ENCODE measurements at regions not wholly inside any gene's neighbourhood (a gene's known extent, or its start where the extent isn't known, plus 50 kb on each side); places are given as distances from the start of the nearest gene placed in this dataset.

DNA sequence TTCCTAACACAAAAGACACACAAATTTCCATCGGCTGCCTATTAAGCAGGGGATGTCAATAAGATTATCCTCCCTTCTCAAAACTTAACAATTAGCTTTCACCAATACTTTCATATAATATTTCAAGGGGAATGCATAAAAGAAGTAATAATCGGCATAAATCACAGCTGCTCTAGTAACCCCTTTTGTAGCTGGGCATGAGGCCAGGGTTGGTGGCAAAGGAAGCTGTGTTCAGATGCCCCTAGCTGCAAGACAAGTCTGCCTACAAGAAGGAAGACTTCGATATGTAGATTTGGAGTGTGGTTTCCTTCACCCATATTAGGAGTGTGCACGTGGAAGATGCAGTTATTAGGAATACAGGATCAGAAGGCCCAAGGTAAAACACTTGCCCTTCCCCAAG lies 156.9 kb upstream of the SSTR4 start:
- intact Hi-C loops (cut with DNase I): no loop called here
- 88 to 93% (median 91%) methylated on average over 4 of the region's 4 CpGs for WGBS, 4 donors
- peaks cover 0 to 4% (median 0%) of the 10 kb centered on the region in 12 donors for H3K9me3 ChIP-seq
- H3K27me3 ChIP-seq: no peaks in the 10 kb centered on the region
- no peak overlapping the region for H3K27ac ChIP-seq
- H3K4me1 ChIP-seq: no peaks in the 10 kb centered on the region
- ATAC-seq: no peak
- no peak overlapping the region for H3K4me3 ChIP-seq
- H3K36me3 ChIP-seq: no peaks in the 10 kb centered on the region
- DNase-seq: no peak
- TF ChIP-seq POLR2A (IDR thresholded peaks at IDR 0.05): no peak
- TF ChIP-seq, protein P1, sequence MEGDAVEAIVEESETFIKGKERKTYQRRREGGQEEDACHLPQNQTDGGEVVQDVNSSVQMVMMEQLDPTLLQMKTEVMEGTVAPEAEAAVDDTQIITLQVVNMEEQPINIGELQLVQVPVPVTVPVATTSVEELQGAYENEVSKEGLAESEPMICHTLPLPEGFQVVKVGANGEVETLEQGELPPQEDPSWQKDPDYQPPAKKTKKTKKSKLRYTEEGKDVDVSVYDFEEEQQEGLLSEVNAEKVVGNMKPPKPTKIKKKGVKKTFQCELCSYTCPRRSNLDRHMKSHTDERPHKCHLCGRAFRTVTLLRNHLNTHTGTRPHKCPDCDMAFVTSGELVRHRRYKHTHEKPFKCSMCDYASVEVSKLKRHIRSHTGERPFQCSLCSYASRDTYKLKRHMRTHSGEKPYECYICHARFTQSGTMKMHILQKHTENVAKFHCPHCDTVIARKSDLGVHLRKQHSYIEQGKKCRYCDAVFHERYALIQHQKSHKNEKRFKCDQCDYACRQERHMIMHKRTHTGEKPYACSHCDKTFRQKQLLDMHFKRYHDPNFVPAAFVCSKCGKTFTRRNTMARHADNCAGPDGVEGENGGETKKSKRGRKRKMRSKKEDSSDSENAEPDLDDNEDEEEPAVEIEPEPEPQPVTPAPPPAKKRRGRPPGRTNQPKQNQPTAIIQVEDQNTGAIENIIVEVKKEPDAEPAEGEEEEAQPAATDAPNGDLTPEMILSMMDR (IDR thresholded peaks at IDR 0.05): no peak

DNA sequence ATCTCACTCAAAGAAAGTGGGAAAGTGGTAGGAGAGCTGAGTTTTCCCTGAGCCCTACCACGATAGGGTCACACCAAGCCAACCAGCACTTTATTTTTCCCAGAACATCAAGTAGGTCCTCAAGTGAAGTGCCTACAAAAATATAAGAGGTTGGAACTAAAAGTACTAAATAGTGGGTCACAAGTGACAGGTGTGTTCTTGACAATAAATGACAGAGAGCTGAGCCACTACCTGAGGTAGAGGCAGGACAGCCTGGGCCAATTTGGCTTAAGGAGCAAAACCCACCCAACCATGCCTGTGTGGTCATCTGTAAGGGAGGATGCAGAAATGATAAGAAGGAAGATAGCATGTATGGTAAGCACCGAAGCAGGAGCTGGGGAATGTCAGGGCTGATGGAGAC lies 154.8 kb upstream of the SSTR4 start:
- intact Hi-C loops (cut with DNase I): no loop called here
- no peak overlapping the region for H3K4me3 ChIP-seq
- H3K4me1 ChIP-seq: no peaks in the 10 kb centered on the region
- no peak overlapping the region for H3K27ac ChIP-seq
- H3K9me3 ChIP-seq: peaks cover 0 to 12% (median 0%) of the 10 kb centered on the region in 12 donors
- DNase-seq: no peak
- H3K27me3 ChIP-seq: no peaks in the 10 kb centered on the region
- no peaks in the 10 kb centered on the region for H3K36me3 ChIP-seq
- no peak for TF ChIP-seq POLR2A (IDR thresholded peaks at IDR 0.05)
- TF ChIP-seq, protein P1 (IDR thresholded peaks at IDR 0.05): no peak
- 71 to 77% (median 74%) methylated on average over 2 of the region's 2 CpGs for WGBS, 4 donors
- ATAC-seq: no peak

DNA sequence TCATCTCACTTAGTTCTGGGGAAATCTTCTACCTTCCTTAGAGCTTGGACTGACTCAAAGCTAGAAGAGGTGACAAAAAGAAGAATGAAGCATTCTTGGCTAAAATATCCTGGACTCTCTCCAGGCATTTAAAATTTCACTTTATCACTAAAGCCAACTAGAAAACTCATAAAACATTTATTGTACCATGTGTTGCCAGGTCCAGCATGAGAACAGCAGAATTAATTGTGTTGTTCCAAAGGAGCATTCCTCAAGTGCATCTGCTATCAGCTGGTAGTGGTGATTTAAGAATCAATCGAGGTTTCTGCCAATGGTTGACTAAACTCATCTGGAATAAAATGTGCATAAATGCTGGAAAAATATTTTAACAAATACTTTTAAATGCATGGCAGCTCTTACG lies 147.3 kb upstream of the SSTR4 start:
- ATAC-seq: no peak
- no peak for DNase-seq
- H3K27me3 ChIP-seq: peaks cover 0 to 7% (median 0%) of the 10 kb centered on the region in 9 donors
- TF ChIP-seq, protein P1 (IDR thresholded peaks at IDR 0.05): no peak
- TF ChIP-seq POLR2A (IDR thresholded peaks at IDR 0.05): no peak
- WGBS, 4 donors: 36 to 55% (median 39%) methylated on average over 2 of the region's 2 CpGs
- no peaks in the 10 kb centered on the region for H3K4me1 ChIP-seq
- H3K36me3 ChIP-seq: no peaks in the 10 kb centered on the region
- H3K27ac ChIP-seq: no peak overlapping the region
- intact Hi-C loops (cut with DNase I): no loop called here
- peaks cover 0 to 18% (median 0%) of the 10 kb centered on the region in 12 donors for H3K9me3 ChIP-seq
- no peak overlapping the region for H3K4me3 ChIP-seq

DNA sequence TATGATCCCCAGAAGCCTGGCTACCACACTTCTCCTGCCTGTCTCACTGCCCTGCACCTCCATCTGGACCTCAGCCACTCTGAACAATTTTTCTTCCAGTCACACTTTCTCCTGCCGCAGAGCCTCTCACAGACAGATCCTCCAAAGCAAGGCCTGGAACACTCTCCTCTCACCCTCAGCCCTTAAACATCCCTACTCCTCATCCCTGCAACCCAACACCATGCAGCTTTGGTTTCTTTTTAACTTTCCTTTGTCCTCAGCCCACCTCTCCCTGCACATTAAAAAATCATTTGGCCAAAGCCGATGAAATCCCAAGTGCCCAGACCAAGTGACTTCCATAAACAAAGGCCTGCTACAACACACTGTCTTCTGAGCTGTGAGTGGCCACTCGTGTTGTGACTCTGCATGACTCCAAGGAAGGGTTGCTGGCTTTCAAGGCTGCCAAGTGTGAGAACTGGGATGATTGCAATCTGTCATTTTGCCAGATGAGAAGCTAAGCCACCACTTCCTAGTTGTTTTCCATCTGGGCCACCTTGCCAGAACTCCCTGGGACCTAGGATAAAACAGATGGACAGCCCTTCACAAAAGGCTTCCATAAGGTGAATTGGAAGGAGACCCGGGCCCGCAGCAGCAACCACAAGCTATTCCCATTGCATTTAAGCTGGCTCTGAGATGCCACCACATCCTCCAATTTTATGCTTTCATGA lies 144.4 kb upstream of the SSTR4 start:
- Histone ChIP-seq H3K27me3 (peaks cover 0 to 7% (median 0%) of the 10 kb centered on the region in 9 donors), H3K4me1 (no peaks in the 10 kb centered on the region), H3K4me3 (no peak overlapping the region), H3K9me3 (peaks cover 0 to 7% (median 0%) of the 10 kb centered on the region in 12 donors), H3K27ac (no peak overlapping the region), H3K36me3 (no peaks in the 10 kb centered on the region)
- WGBS, 4 donors: 59 to 75% (median 68%) methylated on average over 5 of the region's 5 CpGs
- ATAC-seq: peak in 1 of 4 donors; percentile 32
- DNase-seq: no peak
- intact Hi-C loops (cut with DNase I): no loop called here
- TF ChIP-seq, protein P1 (IDR thresholded peaks at IDR 0.05): no peak
- TF ChIP-seq POLR2A (IDR thresholded peaks at IDR 0.05): no peak

Measured in heart left ventricle (tissue), 16 donors.